CD14-positive monocyte (primary cell): ENCODE measurements at regions not wholly inside any gene's neighbourhood (a gene's known extent, or its start where the extent isn't known, plus 50 kb on each side); places are given as distances from the start of the nearest gene placed in this dataset.

Experiments used
- DNase-seq, 3 donors: peaks; one replicate each; pipeline ENCODE4 v3.0.0-alpha.2; 2011 to 2022
- H2AFZ ChIP-seq: 2 replicates; pipeline ENCODE4 v1.6.0; 2012; ENCODE audit warnings: mild to moderate bottlenecking, low read depth, low read length, inconsistent platforms; ENCODE audit not compliant: insufficient read depth, poor library complexity, severe bottlenecking
- H3K27ac ChIP-seq, 2 donors: 1 replicate in 1 of 2; 2 replicates in 1 of 2; pipeline ENCODE4 v1.5.1; 2012 to 2013; ENCODE audit warnings: low read length in 2 of 2, control low read depth in 1 of 2, inconsistent platforms in 1 of 2, low read depth in 1 of 2, mild to moderate bottlenecking in 1 of 2
- H3K27me3 ChIP-seq, 2 donors: one replicate each; pipeline versions ENCODE4 v1.6.0 to v1.6.1; 2011 to 2013; ENCODE audit warnings: low read length in 2 of 2; ENCODE audit not compliant: control insufficient read depth in 2 of 2, insufficient read depth in 2 of 2
- H3K36me3 ChIP-seq, 2 donors: replicated peaks in 1 of 2; 1 replicate in 1 of 2; 2 replicates in 1 of 2; pipeline versions ENCODE4 v1.5.1 to v1.6.1; 2012 to 2013; ENCODE audit warnings: low read length in 2 of 2, control low read depth in 1 of 2, inconsistent platforms in 1 of 2, mild to moderate bottlenecking in 1 of 2; ENCODE audit not compliant: insufficient read depth in 2 of 2, control insufficient read depth in 1 of 2
- H3K4me1 ChIP-seq, 2 donors: 1 replicate in 1 of 2; 2 replicates in 1 of 2; pipeline versions ENCODE4 v1.5.1 to v1.6.1; 2012 to 2013; ENCODE audit warnings: low read length in 2 of 2, control low read depth in 1 of 2, inconsistent platforms in 1 of 2, mild to moderate bottlenecking in 1 of 2, moderate library complexity in 1 of 2; ENCODE audit not compliant: insufficient read depth in 2 of 2, control insufficient read depth in 1 of 2
- H3K4me2 ChIP-seq: replicated peaks from 2 replicates; pipeline ENCODE3; 2012; ENCODE audit warnings: low read length, moderate library complexity, mild to moderate bottlenecking; ENCODE audit not compliant: poor library complexity, severe bottlenecking; ENCODE audit errors: extremely low read depth
- H3K4me3 ChIP-seq, 3 experiments: fragments of 200-600 bp in 1 of 3; sonication (generic) in 1 of 3; replicated peaks in 1 of 3; 1 replicate in 2 of 3; 2 replicates in 1 of 3; pipeline ENCODE4 v1.5.1; 2011 to 2013; ENCODE audit warnings: low read length in 3 of 3, mild to moderate bottlenecking in 3 of 3, control low read depth in 2 of 3, low read depth in 2 of 3, inconsistent platforms in 1 of 3, moderate library complexity in 1 of 3
- H3K79me2 ChIP-seq: 2 replicates; pipeline ENCODE4 v1.6.0; 2012; ENCODE audit warnings: mild to moderate bottlenecking, control low read depth, inconsistent platforms, low read length, moderate library complexity; ENCODE audit not compliant: insufficient read depth
- H3K9ac ChIP-seq: 2 replicates; pipeline ENCODE4 v1.6.0; 2017; ENCODE audit warnings: low read length, mild to moderate bottlenecking; ENCODE audit not compliant: insufficient read depth, poor library complexity, severe bottlenecking
- H3K9me3 ChIP-seq, 2 donors: replicated peaks in 1 of 2; 1 replicate in 1 of 2; 2 replicates in 1 of 2; pipeline versions ENCODE4 v1.5.1 to v1.6.1; 2012 to 2013; ENCODE audit warnings: low read length in 2 of 2, control low read depth in 1 of 2; ENCODE audit not compliant: control insufficient read depth in 1 of 2, insufficient read depth in 1 of 2
- H4K20me1 ChIP-seq: 2 replicates; pipeline ENCODE4 v1.6.0; 2012; ENCODE audit warnings: mild to moderate bottlenecking, low read length, control low read depth, moderate library complexity; ENCODE audit not compliant: insufficient read depth
- H3K27ac Mint-ChIP-seq, 7 donors: one replicate each; pipeline ENCODE4 v1.8.0; 2020; ENCODE audit warnings: mild to moderate bottlenecking in 7 of 7, mixed read lengths in 7 of 7, moderate library complexity in 6 of 7, inconsistent platforms in 2 of 7
- H3K27me3 Mint-ChIP-seq, 3 donors: one replicate each; pipeline ENCODE4 v1.8.0; 2021 to 2022; ENCODE audit warnings: low read depth in 3 of 3, mild to moderate bottlenecking in 3 of 3, mixed read lengths in 3 of 3, moderate library complexity in 3 of 3, inconsistent platforms in 1 of 3
- H3K36me3 Mint-ChIP-seq, 2 donors: one replicate each; pipeline ENCODE4 v1.8.0; 2020; ENCODE audit warnings: mixed read lengths in 2 of 2, inconsistent platforms in 1 of 2, mild to moderate bottlenecking in 1 of 2
- H3K4me1 Mint-ChIP-seq: one replicate; pipeline ENCODE4 v1.8.0; 2020; ENCODE audit warnings: mild to moderate bottlenecking, mixed read lengths
- H3K4me3 Mint-ChIP-seq, 2 donors: one replicate each; pipeline ENCODE4 v1.8.0; 2020; ENCODE audit warnings: mild to moderate bottlenecking in 2 of 2, mixed read lengths in 2 of 2, moderate library complexity in 1 of 2
- H3K9me3 Mint-ChIP-seq, 7 donors: one replicate each; pipeline ENCODE4 v1.8.0; 2020 to 2022; ENCODE audit warnings: mixed read lengths in 7 of 7, mild to moderate bottlenecking in 6 of 7, moderate library complexity in 6 of 7, inconsistent platforms in 2 of 7
- CTCF ChIP-seq: fragments of 200-600 bp; IDR thresholded peaks from one replicate; pipeline ENCODE4 v1.8.0; 2022; ENCODE audit warnings: antibody characterized with exemption, mild to moderate bottlenecking
- WGBS: methylation state at CpG from one replicate; pipeline ENCODE4 v1.1.5; 2013; ENCODE audit warnings: missing lambda C conversion rate; ENCODE audit not compliant: insufficient coverage; 5-methylcytosine and 5-hydroxymethylcytosine counted together
- intact Hi-C, 2 donors: fragments of 100-400 bp; cut with micrococcal nuclease; formaldehyde crosslinking; loops; one replicate each; pipeline versions ENCODE4 v1.15.0 to v1.15.1; 2023

- DNase-seq: no peak
- 50% methylated on average over 1 of the region's 1 CpG for WGBS
- Histone ChIP-seq H3K4me2 (no peak overlapping the region), H3K79me2 (no peaks in the 10 kb centered on the region), H3K36me3 (no peaks in the 10 kb centered on the region), H2AFZ (no peak overlapping the region), H3K27ac (no peak overlapping the region), H3K4me3 (no peak overlapping the region), H3K27me3 (no peaks in the 10 kb centered on the region), H4K20me1 (no peaks in the 10 kb centered on the region), H3K9ac (no peak overlapping the region), H3K4me1 (no peaks in the 10 kb centered on the region), H3K9me3 (no peaks in the 10 kb centered on the region)
- H3K27ac Mint-ChIP-seq: no peak overlapping the region
- peaks cover 0 to 2% (median 2%) of the 10 kb centered on the region in 3 donors for H3K27me3 Mint-ChIP-seq
- peaks cover 0 to 1% (median 0%) of the 10 kb centered on the region in 7 donors for H3K9me3 Mint-ChIP-seq
- no peaks in the 10 kb centered on the region for H3K4me1 Mint-ChIP-seq
- no peak for TF ChIP-seq CTCF
- H3K4me3 Mint-ChIP-seq: no peak overlapping the region
- intact Hi-C loops: no loop called here
- no peaks in the 10 kb centered on the region for H3K36me3 Mint-ChIP-seq
Measured at GRCh38 chr16:48838349-48838748, 228.4 kb upstream of the N4BP1 start.

- H3K9me3 Mint-ChIP-seq: peaks cover 0 to 3% (median 0%) of the 10 kb centered on the region in 7 donors
- no peaks in the 10 kb centered on the region for H3K36me3 Mint-ChIP-seq
- H3K4me1 ChIP-seq: no peaks in the 10 kb centered on the region
- H3K27me3 ChIP-seq: no peaks in the 10 kb centered on the region
- H3K36me3 ChIP-seq: no peaks in the 10 kb centered on the region
- no peak overlapping the region for H3K27ac Mint-ChIP-seq
- H3K4me3 Mint-ChIP-seq: no peak overlapping the region
- H3K27ac ChIP-seq: no peak overlapping the region
- H3K79me2 ChIP-seq: no peaks in the 10 kb centered on the region
- TF ChIP-seq CTCF: no peak
- DNase-seq: no peak
- WGBS: 98% methylated on average over 4 of the region's 4 CpGs
- no peaks in the 10 kb centered on the region for H4K20me1 ChIP-seq
- H3K27me3 Mint-ChIP-seq: peaks cover 0 to 2% (median 2%) of the 10 kb centered on the region in 3 donors
- no peak overlapping the region for H3K4me2 ChIP-seq
- intact Hi-C loops: no loop called here
- H3K4me3 ChIP-seq: no peak overlapping the region
- H3K9ac ChIP-seq: no peak overlapping the region
- no peaks in the 10 kb centered on the region for H3K4me1 Mint-ChIP-seq
- H3K9me3 ChIP-seq: no peaks in the 10 kb centered on the region
- H2AFZ ChIP-seq: no peak overlapping the region
Measured at GRCh38 chr16:48836636-48837035, 226.7 kb upstream of the N4BP1 start.
